ENCODE measurements at regions not wholly inside any gene's neighbourhood (a gene's known extent, or its start where the extent isn't known, plus 50 kb on each side); places are given as distances from the start of the nearest gene placed in this dataset.

DNA sequence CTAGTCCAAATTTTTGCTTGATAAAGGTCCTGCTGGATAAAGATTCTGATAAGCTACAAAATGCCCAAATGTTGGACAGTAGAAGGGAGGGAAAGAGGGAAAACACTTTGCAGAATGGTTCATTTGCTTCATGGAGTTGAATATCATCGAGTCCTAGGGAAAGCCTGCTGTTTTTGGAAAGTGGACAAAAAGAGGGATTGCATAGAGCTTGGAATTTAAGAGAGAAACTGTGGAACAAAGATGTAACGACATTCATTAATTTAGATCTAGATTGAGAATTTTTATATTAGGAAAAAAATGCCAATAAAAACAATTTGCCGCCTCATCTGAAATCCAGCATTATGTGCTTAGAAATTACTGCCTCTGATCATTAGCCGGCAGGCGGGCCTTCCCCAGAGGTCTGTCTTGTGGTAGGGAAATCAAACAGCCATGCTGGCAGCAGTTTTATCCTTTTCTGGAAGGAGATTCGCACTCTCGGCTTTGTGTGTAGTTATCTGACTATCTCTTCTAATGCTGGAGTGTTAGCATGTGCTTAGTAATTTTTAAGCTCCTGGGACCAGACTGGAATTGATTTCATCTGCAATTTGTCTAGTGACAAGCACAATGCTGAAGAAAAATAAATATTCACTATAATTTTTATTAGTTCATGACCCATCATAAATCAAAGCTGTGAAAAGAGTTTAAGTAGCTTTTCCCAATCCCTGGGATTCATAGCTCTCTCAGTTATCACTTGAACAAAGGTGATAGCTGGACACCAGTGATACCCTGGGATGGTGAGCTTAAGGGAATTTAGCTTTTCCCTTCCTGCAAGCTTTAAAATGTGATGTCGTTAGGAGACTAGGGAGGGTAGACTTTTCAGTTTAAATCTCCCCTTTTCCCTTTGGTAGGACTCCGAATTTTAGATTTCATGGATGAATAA, 329.5 kb downstream of the PRL start:
- TF ChIP-seq GATA2 (IDR thresholded peaks at IDR 0.05; ENCODE audit: low read depth, low read length) (no peak; the same call in 1 of the 2 replicates), GATA3 (IDR thresholded peaks at IDR 0.05; ENCODE audit: low read depth, low read length) (no peak)
